ENCODE measurements at regions not wholly inside any gene's neighbourhood (a gene's known extent, or its start where the extent isn't known, plus 50 kb on each side); places are given as distances from the start of the nearest gene placed in this dataset.
A peak's percentile ranks its signal among the peaks of the same experiment; 100 is the strongest.

GRCh38 chr14:26855077-26855753, 257.4 kb upstream of the NOVA1 start:
- no peak for DNase-seq (ENCODE audit: low spot score)

DNA sequence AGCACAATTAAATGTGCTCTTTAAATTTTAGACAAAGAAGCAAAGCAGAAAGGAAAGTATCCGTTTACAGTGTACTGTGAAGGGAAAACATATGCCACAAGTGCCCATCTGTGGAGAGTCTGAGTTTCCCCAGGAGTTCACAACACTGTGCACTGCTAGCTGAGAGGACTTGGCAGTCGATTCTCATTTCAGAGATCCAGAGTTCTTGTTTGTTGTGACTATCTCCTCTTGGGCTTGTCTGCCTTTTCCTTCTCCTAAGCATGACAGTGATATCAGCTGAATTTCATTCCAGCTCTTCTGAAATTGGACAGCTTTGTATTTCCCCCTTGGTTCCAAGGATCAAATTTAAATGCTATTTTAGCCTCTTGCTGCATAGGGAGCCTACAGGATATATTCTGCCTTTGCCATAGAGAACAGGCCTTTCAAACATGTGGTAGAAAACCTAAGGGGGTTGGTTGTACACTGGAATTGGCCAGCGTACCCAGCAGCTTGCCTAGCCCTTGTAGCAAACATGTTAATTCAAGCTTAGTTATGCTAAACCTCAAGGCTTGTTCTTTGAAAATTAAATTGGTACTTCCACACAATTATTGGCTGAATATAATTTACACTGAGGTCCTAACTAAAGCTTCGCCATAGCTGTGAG, 259.2 kb upstream of the NOVA1 start:
- no peak for DNase-seq (ENCODE audit: low spot score)

GRCh38 chr14:26859483-26859882, 261.6 kb upstream of the NOVA1 start:
- DNase-seq (ENCODE audit: low spot score) = no peak

GRCh38 chr14:26860111-26860510, 262.3 kb upstream of the NOVA1 start:
- no peak for DNase-seq (ENCODE audit: low spot score)

DNA sequence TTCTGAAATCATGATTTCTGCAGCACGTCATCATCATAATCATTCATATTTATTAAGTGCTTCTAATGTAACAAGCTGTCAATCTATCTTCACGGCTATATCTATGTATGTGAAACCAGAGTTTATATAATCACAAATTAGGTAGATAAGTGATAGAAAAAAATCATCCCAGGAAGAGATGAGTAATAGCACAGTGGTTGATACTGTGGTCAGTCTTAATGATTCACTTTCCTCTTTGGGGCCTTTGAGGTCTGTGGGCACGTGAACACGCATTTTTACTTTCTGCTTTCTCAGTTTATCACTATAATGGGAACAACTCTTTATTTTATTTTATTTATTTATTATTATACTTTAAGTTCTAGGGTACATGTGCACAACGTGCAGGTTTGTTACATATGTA, 265.9 kb upstream of the NOVA1 start:
- DNase-seq (ENCODE audit: low spot score) = peak; percentile 77

DNA sequence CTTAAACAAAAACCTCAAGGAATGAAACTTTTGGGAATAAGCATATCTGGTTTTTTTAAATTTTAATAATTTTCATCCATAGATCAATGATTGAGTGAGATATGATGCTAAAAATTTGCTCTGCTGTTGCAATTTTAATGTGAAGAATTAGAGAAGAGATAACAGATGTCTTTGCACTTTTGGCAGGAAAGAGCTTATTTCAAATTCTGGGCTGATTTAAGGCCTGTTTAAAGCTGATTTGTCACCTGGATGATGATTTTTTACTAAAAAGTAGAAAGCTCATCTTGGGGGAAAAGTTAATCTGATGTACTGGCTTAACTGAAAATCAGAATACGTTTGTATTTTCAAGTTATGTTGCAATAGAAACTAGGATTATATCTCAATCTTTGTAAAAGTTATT, 268.9 kb upstream of the NOVA1 start:
- DNase-seq (ENCODE audit: low spot score) = peak; percentile 2

- peak; percentile 82 for DNase-seq (ENCODE audit: low spot score)
These were observed 269.4 kb upstream of the NOVA1 start for GRCh38 chr14:26867171-26867757.

DNA sequence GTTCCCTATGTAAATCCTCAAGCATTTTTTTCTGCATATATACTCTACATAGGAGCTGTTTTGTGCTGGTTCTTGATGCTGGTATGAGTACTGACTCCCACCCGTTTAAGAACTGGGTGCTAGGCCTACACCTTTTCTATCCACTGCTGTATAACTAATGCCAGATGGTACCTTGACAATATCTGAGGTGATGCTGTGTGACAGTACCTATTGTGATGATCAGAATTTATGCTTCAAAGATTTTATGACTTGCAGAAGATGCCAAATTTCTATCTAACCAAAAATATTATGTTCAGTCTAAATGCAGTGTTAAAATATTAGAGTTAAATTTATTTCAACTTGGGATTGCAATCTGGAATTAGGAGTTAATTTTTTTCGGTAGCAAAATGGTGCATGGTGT, 272.3 kb upstream of the NOVA1 start:
- no peak for DNase-seq (ENCODE audit: low spot score)

DNA sequence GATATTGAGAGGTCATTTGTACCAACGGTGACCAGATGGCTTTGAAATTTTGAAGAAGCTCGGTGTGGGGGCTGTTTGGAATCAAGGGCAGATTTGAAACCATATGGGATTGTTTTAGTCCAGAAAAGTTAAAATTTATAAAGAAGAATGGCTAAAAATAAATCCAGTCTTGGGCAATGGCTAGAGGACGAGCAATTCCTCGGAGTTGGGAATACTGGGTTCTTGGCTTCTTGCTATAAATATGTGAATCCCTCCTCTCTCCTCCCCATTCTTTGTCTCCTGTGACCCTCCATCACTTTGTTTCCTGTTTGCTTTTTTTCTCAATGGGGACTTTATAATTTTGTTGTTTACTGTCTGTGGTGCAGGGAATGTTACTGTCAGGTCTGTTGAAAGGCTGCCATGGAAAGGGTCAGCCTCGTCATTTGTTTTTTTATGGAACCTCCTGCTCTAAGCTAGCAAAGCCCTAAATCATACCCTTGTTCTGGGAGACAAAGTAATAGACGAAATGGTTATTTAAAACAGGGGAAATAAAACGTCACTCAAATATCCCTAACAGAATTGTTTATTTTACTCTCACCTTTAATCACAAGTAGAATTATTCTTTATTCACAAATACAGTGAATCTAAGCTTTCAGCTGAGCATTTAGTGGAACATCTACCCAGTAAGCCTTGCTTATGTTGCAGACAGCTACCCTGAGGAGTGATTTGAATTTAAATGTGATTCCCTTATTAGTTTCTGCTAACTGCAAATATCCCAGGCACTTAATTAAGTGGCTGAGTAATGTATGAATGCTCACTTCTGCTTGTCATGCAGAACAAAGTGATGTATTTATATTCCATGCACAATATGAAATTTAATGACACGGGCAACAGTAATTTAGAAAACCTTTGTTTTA, 273.1 kb upstream of the NOVA1 start:
- DNase-seq (ENCODE audit: low spot score) = no peak

- DNase-seq (ENCODE audit: low spot score) = peak; percentile 20
These were observed 274.9 kb upstream of the NOVA1 start for GRCh38 chr14:26872515-26873361.

GRCh38 chr14:26873362-26873960, 275.6 kb upstream of the NOVA1 start:
- no peak for DNase-seq (ENCODE audit: low spot score)

GRCh38 chr14:26887847-26888246, 290.0 kb upstream of the NOVA1 start:
- DNase-seq (ENCODE audit: low spot score) = no peak

DNA sequence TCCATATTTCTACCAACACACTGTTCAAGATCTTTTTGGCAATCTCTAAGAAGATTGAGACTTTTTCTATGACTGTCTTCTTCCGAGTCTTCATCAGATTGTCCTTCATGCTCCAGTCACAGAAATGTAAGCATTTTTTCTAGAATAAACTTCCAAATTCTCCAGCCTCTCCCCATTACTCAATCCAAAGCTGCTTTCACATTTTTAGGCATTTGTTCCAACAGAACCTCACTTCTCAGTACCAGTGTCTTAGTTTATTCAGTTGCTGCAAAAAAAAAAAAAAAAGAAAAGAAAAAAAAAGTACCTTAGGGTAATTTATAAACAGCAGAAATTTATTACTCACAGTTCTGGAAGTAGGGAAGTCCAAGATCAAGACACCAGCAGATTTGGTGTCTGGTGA, 290.8 kb upstream of the NOVA1 start:
- DNase-seq (ENCODE audit: low spot score) = no peak

DNA sequence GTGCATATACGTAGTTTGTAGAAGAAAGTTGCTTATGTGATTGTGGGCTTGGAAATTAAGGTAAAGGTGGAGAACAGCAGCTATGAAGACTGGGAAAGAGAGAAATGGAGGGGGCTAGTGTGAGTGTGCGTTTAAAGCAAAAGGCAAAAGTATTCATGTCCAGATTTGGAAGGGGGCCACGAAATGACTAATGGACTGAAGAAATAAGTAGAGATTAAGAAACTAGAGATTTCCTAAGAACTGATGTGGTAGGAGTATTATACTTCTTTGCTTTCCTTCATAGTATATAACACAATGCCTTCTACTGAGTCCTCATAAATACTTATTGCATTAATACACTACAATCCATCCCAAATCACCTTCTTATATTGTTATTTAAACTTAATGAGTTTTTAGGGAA, 298.6 kb upstream of the NOVA1 start:
- DNase-seq (ENCODE audit: low spot score) = no peak

DNA sequence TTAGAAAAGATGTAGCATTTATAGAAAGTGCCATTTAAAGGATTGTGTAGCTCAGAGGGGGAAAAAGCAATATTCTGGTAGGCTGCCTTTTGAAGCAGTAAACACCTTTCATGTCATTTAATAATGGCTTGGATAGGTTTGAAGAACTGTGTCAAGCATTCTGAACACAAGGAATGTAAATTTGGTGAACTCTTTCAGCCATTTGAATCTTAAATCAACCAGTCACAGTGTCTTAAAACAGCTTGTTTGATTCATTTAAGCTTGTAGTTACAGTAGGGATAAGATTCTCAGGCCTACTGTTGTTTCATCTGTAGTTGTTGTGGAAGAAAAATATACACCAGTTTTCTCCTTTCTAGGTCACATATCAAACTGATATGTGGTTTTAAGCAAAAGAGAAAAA, 299.4 kb upstream of the NOVA1 start:
- DNase-seq (ENCODE audit: low spot score) = peak; percentile 25

GRCh38 chr14:26905229-26905628, 307.4 kb upstream of the NOVA1 start:
- DNase-seq (ENCODE audit: low spot score) = no peak

GRCh38 chr14:26913786-26914185, 316.0 kb upstream of the NOVA1 start:
- no peak for DNase-seq (ENCODE audit: low spot score)

DNA sequence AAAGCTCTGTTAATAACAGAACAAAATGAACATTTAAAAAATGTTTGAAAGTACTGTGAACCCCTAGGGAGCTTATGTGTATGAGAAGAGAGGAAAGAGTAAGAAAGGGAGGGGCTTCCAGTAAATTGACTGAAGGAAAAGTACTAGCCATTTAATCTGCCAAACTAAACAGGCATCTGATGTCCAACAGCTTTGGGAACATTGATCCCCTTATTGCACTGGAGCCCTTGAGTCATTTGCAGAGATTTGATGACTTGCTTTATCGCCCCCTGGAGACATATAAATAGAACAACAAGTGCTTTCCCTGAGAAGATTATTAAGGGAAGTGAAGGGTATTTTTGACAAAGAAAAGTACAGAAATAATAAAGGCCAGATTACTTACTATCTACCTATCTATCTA, 319.3 kb upstream of the NOVA1 start:
- peak; percentile 57 for DNase-seq (ENCODE audit: low spot score)

- DNase-seq (ENCODE audit: low spot score) = no peak
These were observed 328.2 kb upstream of the NOVA1 start for GRCh38 chr14:26925876-26926584.

- no peak for DNase-seq (ENCODE audit: low spot score)
These were observed 328.8 kb upstream of the NOVA1 start for GRCh38 chr14:26926585-26926984.

GRCh38 chr14:26928019-26928418, 330.2 kb upstream of the NOVA1 start:
- DNase-seq (ENCODE audit: low spot score) = no peak

Data from kidney tubule cell (primary cell).